Caco-2 (cell line): ENCODE measurements at regions not wholly inside any gene's neighbourhood (a gene's known extent, or its start where the extent isn't known, plus 50 kb on each side); places are given as distances from the start of the nearest gene placed in this dataset.

Source experiments
- BruUV-seq: library from RNA; stranded (reverse); fragments of 400-500 nt; replicated peaks from 2 replicates; lab custom pipeline; 2021; lab: Mats Ljungman, UMichigan
- CTCF ChIA-PET: fragments of 300-600 bp; sonication (Branson Sonifier 250); formaldehyde crosslinking; loops from one replicate; lab custom pipeline; 2022; ENCODE audit warnings: antibody characterized with exemption; lab: Charles Lee
- POLR2A ChIA-PET: fragments of 300-600 bp; sonication (Branson Sonifier 250); formaldehyde crosslinking; loops from one replicate; lab custom pipeline; 2022; ENCODE audit warnings: antibody characterized with exemption; lab: Charles Lee
- DNase-seq, 2 experiments: peaks; one replicate each; pipeline versions ENCODE4 v3.0.0 to v3.0.0-alpha.2; 2020 to 2022
- H3K27me3 ChIP-seq: replicated peaks from 2 replicates; pipeline ENCODE4 v1.6.0; 2011; ENCODE audit warnings: low read length; ENCODE audit not compliant: control insufficient read depth, insufficient read depth
- H3K36me3 ChIP-seq: 2 replicates; pipeline ENCODE4 v1.5.1; 2011; ENCODE audit warnings: low read length; ENCODE audit not compliant: control insufficient read depth, insufficient read depth
- H3K4me1 ChIP-seq: fragments of 250-450 bp; sonication (Bioruptor Pico); 2 replicates; pipeline ENCODE4 v1.5.1; 2020; ENCODE audit warnings: mild to moderate bottlenecking
- H3K4me3 ChIP-seq: 2 replicates; pipeline ENCODE4 v1.5.1; 2011; ENCODE audit warnings: low read depth, mild to moderate bottlenecking, control low read depth, low read length
- H3K9me3 ChIP-seq: fragments of 250-450 bp; sonication (Bioruptor Pico); 2 replicates; pipeline ENCODE4 v1.5.1; 2020; ENCODE audit warnings: mild to moderate bottlenecking, moderate library complexity
- H3K27ac Mint-ChIP-seq: one replicate; pipeline ENCODE4 v1.8.0; 2022; ENCODE audit warnings: mixed read lengths; ENCODE audit not compliant: unreplicated experiment
- H3K27me3 Mint-ChIP-seq: one replicate; pipeline ENCODE4 v1.8.0; 2022; ENCODE audit warnings: mixed read lengths; ENCODE audit not compliant: insufficient read depth, unreplicated experiment
- H3K36me3 Mint-ChIP-seq: one replicate; pipeline ENCODE4 v1.8.0; 2022; ENCODE audit warnings: mild to moderate bottlenecking, mixed read lengths; ENCODE audit not compliant: insufficient read depth, unreplicated experiment
- H3K4me1 Mint-ChIP-seq: one replicate; pipeline ENCODE4 v1.8.0; 2022; ENCODE audit warnings: low read depth, mixed read lengths; ENCODE audit not compliant: unreplicated experiment
- H3K4me3 Mint-ChIP-seq: one replicate; pipeline ENCODE4 v1.8.0; 2022; ENCODE audit warnings: mild to moderate bottlenecking, moderate library complexity, mixed read lengths; ENCODE audit not compliant: unreplicated experiment
- H3K9me3 Mint-ChIP-seq: one replicate; pipeline ENCODE4 v1.8.0; 2022; ENCODE audit warnings: mixed read lengths; ENCODE audit not compliant: unreplicated experiment
- intact Hi-C: fragments of 100-400 bp; cut with micrococcal nuclease; formaldehyde crosslinking; loops from one replicate; pipeline ENCODE4 v1.10.0; 2022; ENCODE audit not compliant: unreplicated experiment
- TF ChIP-seq, protein P1 (sequence below), 2 experiments: fragments of 200-600 bp in 1 of 2; IDR thresholded peaks; 1 replicate in 1 of 2; 2 replicates in 1 of 2; pipeline versions ENCODE4 v1.5.1 to v1.8.0; 2011 to 2022; ENCODE audit warnings: antibody characterized with exemption in 1 of 2, control low read depth in 1 of 2, inconsistent platforms in 1 of 2, low read depth in 1 of 2, low read length in 1 of 2, mild to moderate bottlenecking in 1 of 2, moderate library complexity in 1 of 2; ENCODE audit not compliant: insufficient read depth in 1 of 2, severe bottlenecking in 1 of 2, unreplicated experiment in 1 of 2

DNA sequence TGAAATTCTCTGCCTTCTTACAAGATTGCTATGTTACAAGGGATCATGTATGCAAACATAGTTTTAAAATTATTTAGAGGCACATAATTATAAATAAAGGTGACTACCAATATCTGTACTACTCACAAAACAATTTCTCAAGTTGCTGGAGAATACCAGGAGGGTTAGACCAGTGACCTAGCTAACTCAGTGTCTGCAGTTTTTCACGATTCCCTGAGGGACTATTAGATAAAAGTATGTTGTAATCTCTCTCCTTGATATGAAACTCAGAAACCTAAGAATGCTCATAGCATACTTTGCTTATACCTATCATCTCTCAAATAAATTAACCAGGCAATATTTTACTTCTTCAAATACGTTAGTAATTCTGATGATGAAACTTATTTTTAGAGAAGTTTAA is 534.0 kb upstream of the ANKRD30A start:
- Mint-ChIP-seq H3K27me3 (no peaks in the 10 kb centered on the region), H3K36me3 (no peaks in the 10 kb centered on the region), H3K4me3 (no peak overlapping the region), H3K4me1 (no peaks in the 10 kb centered on the region), H3K27ac (no peak overlapping the region), H3K9me3 (no peaks in the 10 kb centered on the region)
- Histone ChIP-seq H3K4me3 (no peak overlapping the region), H3K27me3 (no peaks in the 10 kb centered on the region), H3K36me3 (no peaks in the 10 kb centered on the region), H3K4me1 (no peaks in the 10 kb centered on the region; the same call in 1 of the 2 replicates), H3K9me3 (no peaks in the 10 kb centered on the region)
- ChIA-PET POLR2A (no interaction called here), CTCF (no interaction called here)
- TF ChIP-seq, protein P1, sequence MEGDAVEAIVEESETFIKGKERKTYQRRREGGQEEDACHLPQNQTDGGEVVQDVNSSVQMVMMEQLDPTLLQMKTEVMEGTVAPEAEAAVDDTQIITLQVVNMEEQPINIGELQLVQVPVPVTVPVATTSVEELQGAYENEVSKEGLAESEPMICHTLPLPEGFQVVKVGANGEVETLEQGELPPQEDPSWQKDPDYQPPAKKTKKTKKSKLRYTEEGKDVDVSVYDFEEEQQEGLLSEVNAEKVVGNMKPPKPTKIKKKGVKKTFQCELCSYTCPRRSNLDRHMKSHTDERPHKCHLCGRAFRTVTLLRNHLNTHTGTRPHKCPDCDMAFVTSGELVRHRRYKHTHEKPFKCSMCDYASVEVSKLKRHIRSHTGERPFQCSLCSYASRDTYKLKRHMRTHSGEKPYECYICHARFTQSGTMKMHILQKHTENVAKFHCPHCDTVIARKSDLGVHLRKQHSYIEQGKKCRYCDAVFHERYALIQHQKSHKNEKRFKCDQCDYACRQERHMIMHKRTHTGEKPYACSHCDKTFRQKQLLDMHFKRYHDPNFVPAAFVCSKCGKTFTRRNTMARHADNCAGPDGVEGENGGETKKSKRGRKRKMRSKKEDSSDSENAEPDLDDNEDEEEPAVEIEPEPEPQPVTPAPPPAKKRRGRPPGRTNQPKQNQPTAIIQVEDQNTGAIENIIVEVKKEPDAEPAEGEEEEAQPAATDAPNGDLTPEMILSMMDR (IDR thresholded peaks at IDR 0.05; ENCODE audit: insufficient read depth in 1 of 2, low read depth in 1 of 2, low read length in 1 of 2, severe bottlenecking in 1 of 2, unreplicated experiment in 1 of 2), result no peak
- intact Hi-C loops, result no loop called here
- no peak for DNase-seq
- no TSS peak for BruUV-seq

DNA sequence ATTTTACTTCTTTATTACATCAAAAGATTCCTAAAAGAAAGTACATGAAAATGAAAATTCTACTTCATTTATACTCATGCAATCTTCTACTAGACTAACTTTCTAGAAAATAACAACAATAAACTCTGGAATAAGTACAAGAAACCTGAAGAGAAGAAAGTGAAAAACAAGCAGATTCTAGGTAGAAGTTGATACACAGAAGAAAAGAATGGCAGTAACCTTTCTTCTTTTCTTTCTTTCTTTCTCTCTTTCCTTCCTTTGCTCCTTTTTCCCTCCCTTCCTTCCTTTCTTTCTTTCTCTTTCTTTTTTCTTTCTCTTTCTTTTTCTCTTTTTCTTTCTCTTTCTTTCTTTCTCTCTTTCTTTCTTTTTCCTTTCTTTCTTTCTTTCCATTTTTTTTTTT is 541.7 kb upstream of the ANKRD30A start:
- Mint-ChIP-seq H3K4me3 (no peak overlapping the region), H3K9me3 (peaks cover 16% of the 10 kb centered on the region), H3K36me3 (no peaks in the 10 kb centered on the region), H3K27me3 (peaks cover 8% of the 10 kb centered on the region), H3K27ac (no peak overlapping the region), H3K4me1 (no peaks in the 10 kb centered on the region)
- Histone ChIP-seq H3K4me1 (no peaks in the 10 kb centered on the region), H3K9me3 (no peaks in the 10 kb centered on the region), H3K4me3 (no peak overlapping the region), H3K27me3 (no peaks in the 10 kb centered on the region), H3K36me3 (no peaks in the 10 kb centered on the region)
- POLR2A ChIA-PET, result no interaction called here
- no TSS peak for BruUV-seq
- CTCF ChIA-PET, result no interaction called here
- no peak for DNase-seq
- intact Hi-C loops, result no loop called here
- TF ChIP-seq, protein P1 (IDR thresholded peaks at IDR 0.05; ENCODE audit: insufficient read depth in 1 of 2, low read depth in 1 of 2, low read length in 1 of 2, severe bottlenecking in 1 of 2, unreplicated experiment in 1 of 2), result no peak

DNA sequence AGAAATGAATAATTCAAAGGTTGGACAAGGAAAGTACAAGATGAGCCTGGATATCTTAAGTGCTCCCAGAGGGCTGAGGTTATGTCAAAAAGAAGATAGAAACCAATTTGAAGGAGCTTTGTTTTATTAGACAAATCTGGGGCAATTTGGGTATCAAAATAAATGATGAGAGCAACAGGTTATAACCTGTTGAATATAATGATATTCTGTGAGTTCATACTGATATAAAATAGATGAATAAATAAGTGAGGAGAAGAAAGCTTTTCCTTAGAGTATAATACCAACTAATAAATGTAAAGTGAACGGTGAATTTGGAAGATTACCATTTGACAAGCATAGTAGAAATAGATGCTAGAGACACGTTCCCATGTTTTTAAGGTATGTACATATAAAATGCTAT is 544.2 kb upstream of the ANKRD30A start:
- no peaks in the 10 kb centered on the region for H3K9me3 ChIP-seq
- no TSS peak for BruUV-seq
- no peaks in the 10 kb centered on the region for H3K4me1 ChIP-seq
- peaks cover 16% of the 10 kb centered on the region for H3K9me3 Mint-ChIP-seq
- H3K4me3 Mint-ChIP-seq, result no peak overlapping the region
- H3K27me3 ChIP-seq, result no peaks in the 10 kb centered on the region
- no peak for DNase-seq
- no peaks in the 10 kb centered on the region for H3K4me1 Mint-ChIP-seq
- no peak overlapping the region for H3K4me3 ChIP-seq
- H3K36me3 ChIP-seq, result no peaks in the 10 kb centered on the region
- no peaks in the 10 kb centered on the region for H3K36me3 Mint-ChIP-seq
- H3K27ac Mint-ChIP-seq, result no peak overlapping the region
- intact Hi-C loops, result no loop called here
- ChIA-PET CTCF (no interaction called here), POLR2A (no interaction called here)
- TF ChIP-seq, protein P1 (IDR thresholded peaks at IDR 0.05; ENCODE audit: insufficient read depth in 1 of 2, low read depth in 1 of 2, low read length in 1 of 2, severe bottlenecking in 1 of 2, unreplicated experiment in 1 of 2), result no peak
- H3K27me3 Mint-ChIP-seq, result peaks cover 8% of the 10 kb centered on the region
